Uterus (tissue), 3 donors: ENCODE measurements at regions not wholly inside any gene's neighbourhood (a gene's known extent, or its start where the extent isn't known, plus 50 kb on each side); places are given as distances from the start of the nearest gene placed in this dataset.

ENCODE experiments used
- DNase-seq, 2 donors: peaks; one replicate each; pipeline ENCODE4 v3.0.0-alpha.2; 2019 to 2020
- H3K27ac ChIP-seq, 2 donors: fragments of 200-600 bp; sonication (generic); 1 replicate in 1 of 2; 2 replicates in 1 of 2; pipeline ENCODE4 v1.5.1; 2016 to 2018
- H3K27me3 ChIP-seq, 2 donors: fragments of 200-600 bp; sonication (generic); one replicate each; pipeline ENCODE4 v1.5.1; 2018 to 2019; ENCODE audit warnings: control low read depth in 1 of 2
- H3K36me3 ChIP-seq, 2 donors: fragments of 200-600 bp; sonication (generic); one replicate each; pipeline ENCODE4 v1.5.1; 2019; ENCODE audit warnings: control low read depth in 1 of 2
- H3K4me1 ChIP-seq, 2 donors: fragments of 200-600 bp; sonication (generic); one replicate each; pipeline ENCODE4 v1.5.1; 2018 to 2019; ENCODE audit warnings: control low read depth in 1 of 2
- H3K4me3 ChIP-seq, 2 donors: fragments of 200-600 bp; sonication (generic); 1 replicate in 1 of 2; 2 replicates in 1 of 2; pipeline ENCODE4 v1.5.1; 2018 to 2019; ENCODE audit warnings: mild to moderate bottlenecking in 1 of 2
- H3K9me3 ChIP-seq, 2 donors: fragments of 200-600 bp; sonication (generic); one replicate each; pipeline ENCODE4 v1.5.1; 2019; ENCODE audit warnings: control low read depth in 1 of 2
- CTCF ChIP-seq, 4 experiments: fragments of 200-600 bp in 2 of 4; fragments of 450-650 bp in 2 of 4; sonication (generic) in 2 of 4; IDR thresholded peaks; one replicate each; pipeline ENCODE4 v1.5.1; 2016 to 2019; ENCODE audit warnings: antibody characterized with exemption in 4 of 4, mild to moderate bottlenecking in 2 of 4, moderate library complexity in 1 of 4
- POLR2A ChIP-seq, 2 donors: fragments of 450-650 bp; IDR thresholded peaks; one replicate each; pipeline ENCODE4 v1.6.1; 2016; ENCODE audit warnings: antibody characterized with exemption in 2 of 2, mild to moderate bottlenecking in 1 of 2, moderate library complexity in 1 of 2
- intact Hi-C: fragments of 100-400 bp; cut with DNase I; formaldehyde crosslinking; loops from one replicate; pipeline ENCODE4 v1.15.1; 2023; ENCODE audit warnings: low total_unique reads
- donor health status: DM: yes; HTN: yes; CAD: no.

GRCh38 chr2:122750095-122750494, 994.6 kb downstream of the TSN start:
- intact Hi-C loops: no loop called here
- TF ChIP-seq POLR2A (IDR thresholded peaks at IDR 0.05): no peak
- no peak for TF ChIP-seq CTCF (IDR thresholded peaks at IDR 0.05)
- H3K27ac ChIP-seq: no peak overlapping the region

GRCh38 chr2:122750808-122751207, 995.4 kb downstream of the TSN start:
- intact Hi-C loops: no loop called here

More at GRCh38 chr2:122750095-122750494, 994.6 kb downstream of the TSN start:
- Histone ChIP-seq H3K9me3 (no peaks in the 10 kb centered on the region), H3K27me3 (no peaks in the 10 kb centered on the region), H3K4me1 (no peaks in the 10 kb centered on the region), H3K36me3 (no peaks in the 10 kb centered on the region), H3K4me3 (no peak overlapping the region)
- no peak for DNase-seq

GRCh38 chr2:122753336-122753735, 997.9 kb downstream of the TSN start:
- H3K36me3 ChIP-seq: no peaks in the 10 kb centered on the region
- H3K27me3 ChIP-seq: no peaks in the 10 kb centered on the region
- no peak overlapping the region for H3K4me3 ChIP-seq
- no peak for DNase-seq
- TF ChIP-seq CTCF (IDR thresholded peaks at IDR 0.05): no peak
- no peak for TF ChIP-seq POLR2A (IDR thresholded peaks at IDR 0.05)
- H3K4me1 ChIP-seq: no peaks in the 10 kb centered on the region
- no peaks in the 10 kb centered on the region for H3K9me3 ChIP-seq
- H3K27ac ChIP-seq: no peak overlapping the region
- intact Hi-C loops: no loop called here

More at GRCh38 chr2:122750808-122751207, 995.4 kb downstream of the TSN start:
- no peaks in the 10 kb centered on the region for H3K27me3 ChIP-seq
- no peak for DNase-seq
- H3K4me3 ChIP-seq: no peak overlapping the region
- TF ChIP-seq CTCF (IDR thresholded peaks at IDR 0.05) (no peak), POLR2A (IDR thresholded peaks at IDR 0.05) (no peak)
- H3K9me3 ChIP-seq: no peaks in the 10 kb centered on the region
- no peak overlapping the region for H3K27ac ChIP-seq
- H3K4me1 ChIP-seq: no peaks in the 10 kb centered on the region
- no peaks in the 10 kb centered on the region for H3K36me3 ChIP-seq

GRCh38 chr2:122754561-122754960, 999.1 kb downstream of the TSN start:
- intact Hi-C loops: no loop called here
- H3K36me3 ChIP-seq: no peaks in the 10 kb centered on the region
- TF ChIP-seq CTCF (IDR thresholded peaks at IDR 0.05) (no peak), POLR2A (IDR thresholded peaks at IDR 0.05) (no peak)

GRCh38 chr2:122755281-122755780, 999.9 kb downstream of the TSN start:
- no peak overlapping the region for H3K27ac ChIP-seq
- H3K4me1 ChIP-seq: no peaks in the 10 kb centered on the region
- H3K4me3 ChIP-seq: no peak overlapping the region
- no peaks in the 10 kb centered on the region for H3K9me3 ChIP-seq
- H3K36me3 ChIP-seq: no peaks in the 10 kb centered on the region
- H3K27me3 ChIP-seq: no peaks in the 10 kb centered on the region
- TF ChIP-seq POLR2A (IDR thresholded peaks at IDR 0.05) (no peak), CTCF (IDR thresholded peaks at IDR 0.05) (no peak)
- intact Hi-C loops: no loop called here
- no peak for DNase-seq

More at GRCh38 chr2:122754561-122754960, 999.1 kb downstream of the TSN start:
- Histone ChIP-seq H3K4me3 (no peak overlapping the region), H3K27ac (no peak overlapping the region), H3K4me1 (no peaks in the 10 kb centered on the region), H3K9me3 (no peaks in the 10 kb centered on the region), H3K27me3 (no peaks in the 10 kb centered on the region)
- DNase-seq: no peak
